Kidney (tissue), 13 donors: ENCODE measurements at regions not wholly inside any gene's neighbourhood (a gene's known extent, or its start where the extent isn't known, plus 50 kb on each side); places are given as distances from the start of the nearest gene placed in this dataset.

ENCODE experiments used
- DNase-seq, 5 donors: peaks; one replicate each; pipeline ENCODE4 v3.0.0-alpha.2; 2013 to 2020
- FAIRE-seq: peaks from 2 replicates; lab custom pipeline; 2012; peaks lifted over from hg19 to GRCh38; lab: Jason Lieb, UNC
- H3K27ac ChIP-seq, 2 donors: one replicate each; pipeline ENCODE4 v1.7.0; 2013; ENCODE audit warnings: low read depth in 2 of 2, low read length in 2 of 2, inconsistent platforms in 1 of 2
- H3K27me3 ChIP-seq: one replicate; pipeline ENCODE4 v1.7.1; 2013; ENCODE audit warnings: low read length, inconsistent platforms; ENCODE audit not compliant: control insufficient read depth, insufficient read depth
- H3K36me3 ChIP-seq, 3 donors: one replicate each; pipeline versions ENCODE4 v1.7.0 to v1.7.1; 2013; ENCODE audit warnings: low read length in 3 of 3, control low read depth in 1 of 3, inconsistent platforms in 1 of 3; ENCODE audit not compliant: insufficient read depth in 3 of 3, control insufficient read depth in 2 of 3
- H3K4me1 ChIP-seq, 3 donors: one replicate each; pipeline versions ENCODE4 v1.7.0 to v1.7.1; 2013; ENCODE audit warnings: low read length in 3 of 3, inconsistent platforms in 1 of 3, low read depth in 1 of 3; ENCODE audit not compliant: control insufficient read depth in 2 of 3, insufficient read depth in 2 of 3
- H3K4me3 ChIP-seq, 3 donors: one replicate each; pipeline versions ENCODE4 v1.7.0 to v1.8.1; 2013; ENCODE audit warnings: low read length in 3 of 3, control low read depth in 1 of 3, inconsistent platforms in 1 of 3
- H3K9ac ChIP-seq, 3 donors: one replicate each; pipeline versions ENCODE4 v1.7.0 to v1.7.1; 2013; ENCODE audit warnings: low read length in 3 of 3, control low read depth in 1 of 3, inconsistent platforms in 1 of 3
- H3K9me3 ChIP-seq, 3 donors: one replicate each; pipeline versions ENCODE4 v1.7.0 to v1.7.1; 2013; ENCODE audit warnings: low read length in 3 of 3, control low read depth in 1 of 3, inconsistent platforms in 1 of 3; ENCODE audit not compliant: control insufficient read depth in 2 of 3, insufficient read depth in 1 of 3
- intact Hi-C: fragments of 100-400 bp; cut with DNase I; formaldehyde crosslinking; loops from one replicate; pipeline ENCODE4 v1.11.1; 2022
- TF ChIP-seq, protein P1 (sequence below): IDR thresholded peaks from 3 replicates; pipeline ENCODE4 v1.5.1; 2012; ENCODE audit warnings: mild to moderate bottlenecking, moderate library complexity, borderline replicate concordance; ENCODE audit not compliant: insufficient read depth; ENCODE audit errors: extremely low read depth
- donor health status: control.
- donor health status: control.
- donor health status: control.
- donor health status: control.
- donor health status: control.
- donor health status: DM: yes; HTN: yes; CAD: no.
- donor health status: Normal renal cell carcinoma (clear cell type).

- no peak for FAIRE-seq
- H3K36me3 ChIP-seq: no peaks in the 10 kb centered on the region
- H3K27ac ChIP-seq: no peak overlapping the region
- H3K4me1 ChIP-seq: no peaks in the 10 kb centered on the region
- TF ChIP-seq, protein P1, sequence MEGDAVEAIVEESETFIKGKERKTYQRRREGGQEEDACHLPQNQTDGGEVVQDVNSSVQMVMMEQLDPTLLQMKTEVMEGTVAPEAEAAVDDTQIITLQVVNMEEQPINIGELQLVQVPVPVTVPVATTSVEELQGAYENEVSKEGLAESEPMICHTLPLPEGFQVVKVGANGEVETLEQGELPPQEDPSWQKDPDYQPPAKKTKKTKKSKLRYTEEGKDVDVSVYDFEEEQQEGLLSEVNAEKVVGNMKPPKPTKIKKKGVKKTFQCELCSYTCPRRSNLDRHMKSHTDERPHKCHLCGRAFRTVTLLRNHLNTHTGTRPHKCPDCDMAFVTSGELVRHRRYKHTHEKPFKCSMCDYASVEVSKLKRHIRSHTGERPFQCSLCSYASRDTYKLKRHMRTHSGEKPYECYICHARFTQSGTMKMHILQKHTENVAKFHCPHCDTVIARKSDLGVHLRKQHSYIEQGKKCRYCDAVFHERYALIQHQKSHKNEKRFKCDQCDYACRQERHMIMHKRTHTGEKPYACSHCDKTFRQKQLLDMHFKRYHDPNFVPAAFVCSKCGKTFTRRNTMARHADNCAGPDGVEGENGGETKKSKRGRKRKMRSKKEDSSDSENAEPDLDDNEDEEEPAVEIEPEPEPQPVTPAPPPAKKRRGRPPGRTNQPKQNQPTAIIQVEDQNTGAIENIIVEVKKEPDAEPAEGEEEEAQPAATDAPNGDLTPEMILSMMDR: no peak
- H3K4me3 ChIP-seq: no peak overlapping the region
- intact Hi-C loops: no loop called here
- no peaks in the 10 kb centered on the region for H3K27me3 ChIP-seq
- no peaks in the 10 kb centered on the region for H3K9me3 ChIP-seq
- no peak overlapping the region for H3K9ac ChIP-seq
- no peak for DNase-seq
These were observed 602.5 kb upstream of the RGMB start for GRCh38 chr5:98170994-98171393.

GRCh38 chr5:98173334-98173733 is 600.1 kb upstream of the RGMB start:
- Histone ChIP-seq H3K36me3 (no peaks in the 10 kb centered on the region), H3K4me1 (no peaks in the 10 kb centered on the region), H3K9ac (no peak overlapping the region), H3K27ac (no peak overlapping the region), H3K27me3 (no peaks in the 10 kb centered on the region), H3K9me3 (no peaks in the 10 kb centered on the region), H3K4me3 (no peak overlapping the region)
- TF ChIP-seq, protein P1: no peak
- DNase-seq (no peak), FAIRE-seq (no peak)
- intact Hi-C loops: no loop called here

- TF ChIP-seq, protein P1: no peak
These were observed 598.0 kb upstream of the RGMB start for GRCh38 chr5:98175474-98175873.

More at GRCh38 chr5:98175474-98175873, 598.0 kb upstream of the RGMB start:
- no peaks in the 10 kb centered on the region for H3K36me3 ChIP-seq
- no peaks in the 10 kb centered on the region for H3K27me3 ChIP-seq
- H3K9ac ChIP-seq: no peak overlapping the region
- no peaks in the 10 kb centered on the region for H3K4me1 ChIP-seq
- H3K4me3 ChIP-seq: no peak overlapping the region
- H3K9me3 ChIP-seq: no peaks in the 10 kb centered on the region
- intact Hi-C loops: no loop called here
- DNase-seq (no peak), FAIRE-seq (no peak)
- H3K27ac ChIP-seq: no peak overlapping the region
